GM21526 (cell line): ENCODE measurements at regions not wholly inside any gene's neighbourhood (a gene's known extent, or its start where the extent isn't known, plus 50 kb on each side); places are given as distances from the start of the nearest gene placed in this dataset.
"Not testable (repeated sequence)": the region's sequence is repeated elsewhere in the genome, so short reads cannot be mapped to it uniquely, and the experiment has no call there.

Experiments used
- ATAC-seq: cut with Tn5 transposase; IDR thresholded peaks from one replicate; pipeline ENCODE4 v1.9.1; 2021; ENCODE audit warnings: moderate library complexity; ENCODE audit not compliant: unreplicated experiment, low FRiP score

DNA sequence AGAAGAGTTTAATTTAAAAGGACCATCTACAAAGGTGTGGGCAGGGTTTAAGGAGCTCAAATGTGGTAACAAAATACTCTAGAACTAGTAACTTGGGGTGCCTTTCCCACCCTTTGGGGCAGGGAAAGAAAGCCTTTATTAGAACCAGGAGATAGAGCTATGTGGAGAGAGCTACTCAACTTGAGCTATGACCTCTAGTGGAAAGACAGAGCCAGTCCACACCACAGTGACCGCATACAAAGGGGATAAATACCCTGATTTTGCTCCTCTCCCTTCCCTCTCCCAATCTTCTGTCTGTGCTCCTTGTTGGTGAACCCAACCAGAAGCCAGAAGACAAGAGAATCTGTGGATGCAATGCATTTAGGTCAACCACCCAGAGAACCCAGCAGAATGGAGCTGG, 54.4 kb upstream of the JAK1 start:
- ATAC-seq, result no peak

- no peak for ATAC-seq
Measured at GRCh38 chr1:65021795-65022194, 55.4 kb upstream of the JAK1 start.

DNA sequence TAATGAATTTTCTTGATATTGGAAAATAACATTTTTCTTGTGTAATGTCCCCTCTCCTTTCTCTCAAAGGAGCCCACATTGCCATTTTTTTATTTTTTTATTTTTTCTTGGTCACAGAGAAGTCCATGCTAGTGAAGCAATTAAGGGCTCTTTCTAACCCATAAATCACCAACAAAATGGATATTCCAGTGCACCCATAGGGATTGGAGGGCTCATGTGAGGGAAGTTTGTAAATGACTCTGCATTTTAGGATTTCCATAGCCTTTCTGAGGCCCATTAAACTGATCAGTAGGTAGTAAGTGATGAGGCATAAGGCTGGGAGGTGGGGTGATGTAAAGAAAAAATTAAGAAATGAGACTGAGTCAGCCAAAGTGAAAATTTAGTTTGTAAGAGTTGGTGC, 55.9 kb upstream of the JAK1 start:
- ATAC-seq, result no peak

GRCh38 chr1:65025794-65026193, 59.4 kb upstream of the JAK1 start:
- no peak for ATAC-seq

DNA sequence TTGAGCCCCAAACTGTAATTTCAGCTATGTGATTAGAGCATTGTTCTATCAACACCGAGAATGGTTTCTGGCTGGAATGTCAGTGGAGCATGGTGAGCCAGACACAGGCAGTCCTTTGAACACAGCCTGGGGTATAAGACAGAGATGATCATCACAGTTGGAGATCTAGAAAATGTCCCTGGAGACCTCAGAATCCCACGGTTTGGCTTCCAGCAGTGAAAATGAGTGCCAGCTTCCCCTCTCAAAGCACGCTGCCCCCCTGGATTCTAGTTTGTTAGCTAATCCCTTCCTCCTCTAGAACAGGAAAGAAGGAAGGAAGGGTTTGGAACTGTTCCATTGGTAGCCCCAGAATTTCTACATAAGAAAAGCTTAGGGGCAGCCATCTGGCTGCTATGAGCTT, 59.9 kb upstream of the JAK1 start:
- ATAC-seq, result no peak

- ATAC-seq, result no peak
Measured at GRCh38 chr1:65027666-65028358, 61.5 kb upstream of the JAK1 start.

GRCh38 chr1:65029434-65029833, 63.1 kb upstream of the JAK1 start:
- ATAC-seq, result not testable (repeated sequence)

- ATAC-seq, result not testable (repeated sequence)
Measured at GRCh38 chr1:65034879-65035278, 68.5 kb upstream of the JAK1 start.

GRCh38 chr1:65036570-65037051, 70.3 kb upstream of the JAK1 start:
- no peak for ATAC-seq

DNA sequence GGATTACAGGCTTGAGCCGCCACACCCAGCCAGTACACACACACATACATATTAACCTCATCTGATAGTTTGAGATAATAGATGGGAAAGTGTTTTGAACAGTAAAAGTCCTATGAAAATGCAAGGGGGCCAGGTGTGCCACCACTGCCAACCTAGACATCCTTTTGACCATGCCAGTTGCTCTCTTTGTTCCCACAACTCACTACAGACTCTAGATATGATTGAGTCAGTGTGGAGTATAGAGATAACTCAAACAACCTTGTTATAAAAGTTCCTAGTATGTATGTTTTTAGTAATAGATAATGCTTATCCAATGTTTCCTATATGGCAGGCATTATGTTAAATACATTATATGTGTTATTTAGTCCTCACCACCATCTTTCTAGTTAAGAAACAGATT, 72.7 kb upstream of the JAK1 start:
- ATAC-seq, result no peak

- no peak for ATAC-seq
Measured at GRCh38 chr1:65039508-65039907, 73.2 kb upstream of the JAK1 start.

DNA sequence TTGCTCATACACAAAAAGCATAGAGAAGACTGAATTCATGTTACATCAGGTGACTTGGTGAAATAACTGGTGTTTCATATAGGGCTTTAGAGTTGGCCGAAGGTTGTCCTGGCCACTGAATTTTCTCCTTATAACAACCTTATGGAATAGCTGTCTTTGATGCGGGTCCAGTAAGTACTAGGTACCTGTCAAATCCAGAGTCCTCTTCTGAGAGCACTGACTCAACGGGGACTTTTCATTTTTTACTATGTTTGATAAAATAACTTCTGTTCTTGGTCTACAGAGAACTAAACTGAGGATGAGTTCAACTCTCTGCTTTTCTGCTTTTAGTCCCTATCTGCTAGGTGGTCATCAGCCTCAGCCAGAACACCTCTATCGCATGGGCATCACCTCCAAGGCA, 76.1 kb upstream of the JAK1 start:
- no peak for ATAC-seq

GRCh38 chr1:65044411-65044810, 78.1 kb upstream of the JAK1 start:
- no peak for ATAC-seq

DNA sequence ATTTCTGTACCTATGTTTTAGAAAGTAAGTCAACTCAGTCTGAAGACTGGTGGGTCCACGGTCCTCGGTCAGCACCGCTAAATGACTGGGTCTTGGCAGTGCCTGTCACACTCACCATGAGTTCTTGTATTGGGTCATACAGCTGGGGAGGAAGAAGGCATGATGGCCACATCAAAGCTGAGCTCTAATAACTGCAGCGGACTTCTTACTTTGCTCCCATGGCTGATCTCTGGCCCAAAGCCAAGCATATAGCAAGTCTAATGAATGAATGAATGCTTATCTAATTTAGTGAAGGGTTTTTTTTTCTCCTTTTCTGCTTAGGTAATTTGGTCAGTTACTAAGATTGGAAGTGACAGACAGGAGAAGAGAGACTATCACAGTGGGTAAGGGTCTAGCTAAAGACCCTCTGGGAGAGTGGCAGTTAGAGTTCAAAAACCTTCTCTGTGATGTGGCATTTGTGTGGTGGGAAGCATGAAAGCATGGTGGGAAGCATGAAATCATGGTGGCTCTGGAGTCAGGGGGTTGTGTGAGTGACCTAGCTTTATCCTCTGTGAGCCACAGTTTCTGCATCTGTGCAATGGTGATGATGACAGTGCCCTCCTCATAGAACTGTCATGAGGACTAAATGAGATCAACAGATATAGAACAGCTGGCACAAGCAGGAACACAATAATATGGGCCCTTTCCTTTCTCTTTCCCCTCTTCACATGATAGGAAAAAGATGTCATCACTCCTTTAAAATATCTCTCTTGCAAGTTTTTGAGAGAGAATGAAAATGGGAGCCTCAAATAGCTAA, 78.9 kb upstream of the JAK1 start:
- no peak for ATAC-seq

DNA sequence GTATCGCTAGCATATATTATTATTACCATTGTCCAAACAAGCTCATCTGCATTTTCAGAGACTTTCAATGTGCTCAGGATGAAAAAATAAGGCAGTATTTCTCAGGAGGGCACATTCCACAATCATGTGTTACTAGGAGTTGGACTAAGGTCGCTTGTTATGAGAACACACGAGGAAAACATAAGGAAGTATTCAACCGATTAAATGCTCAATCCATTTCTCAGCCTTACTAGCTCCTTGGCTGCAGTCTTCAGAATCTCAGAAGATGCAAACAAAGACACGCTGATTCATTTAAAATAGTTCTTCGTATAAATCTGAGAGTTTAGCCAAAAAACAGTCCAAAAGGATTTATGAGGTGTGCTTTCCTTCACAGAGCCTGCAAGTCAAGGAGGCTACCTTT, 82.0 kb upstream of the JAK1 start:
- ATAC-seq, result no peak

DNA sequence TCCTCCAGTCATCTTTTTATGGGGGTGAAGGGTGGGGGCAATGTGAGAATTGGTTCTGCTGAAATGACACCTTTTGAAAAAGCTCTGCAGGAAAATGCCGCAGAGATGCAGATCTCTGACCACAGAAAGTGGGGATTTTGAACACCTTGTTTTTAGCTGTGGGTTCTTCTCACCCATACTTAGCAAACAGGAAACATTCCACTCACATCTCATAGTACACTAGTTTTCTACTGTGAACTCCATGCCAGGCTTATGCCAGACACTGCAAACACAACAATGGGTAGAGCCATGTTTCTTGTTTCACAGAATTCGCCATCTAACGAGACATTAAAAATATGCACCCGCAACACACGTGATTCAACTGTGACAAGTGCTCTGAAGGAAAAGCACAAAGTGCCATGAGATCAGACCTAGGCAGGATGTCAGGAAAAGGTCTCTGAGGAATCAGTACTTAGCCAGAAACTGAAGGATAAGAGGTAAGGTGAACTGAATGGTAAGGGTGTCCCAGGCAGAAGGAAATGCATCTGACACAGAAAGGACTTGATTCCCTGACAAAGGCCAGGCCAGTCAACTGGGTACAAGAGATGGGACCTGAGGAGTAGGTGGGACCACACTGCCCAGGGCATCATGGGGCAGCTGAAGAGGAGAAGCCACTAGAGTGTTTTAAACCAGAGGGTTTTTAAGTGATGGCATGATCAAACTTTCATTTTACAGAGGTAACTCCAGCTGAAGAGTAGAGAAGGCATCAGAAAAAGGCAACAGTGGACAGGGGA, 83.8 kb upstream of the JAK1 start:
- ATAC-seq, result no peak

DNA sequence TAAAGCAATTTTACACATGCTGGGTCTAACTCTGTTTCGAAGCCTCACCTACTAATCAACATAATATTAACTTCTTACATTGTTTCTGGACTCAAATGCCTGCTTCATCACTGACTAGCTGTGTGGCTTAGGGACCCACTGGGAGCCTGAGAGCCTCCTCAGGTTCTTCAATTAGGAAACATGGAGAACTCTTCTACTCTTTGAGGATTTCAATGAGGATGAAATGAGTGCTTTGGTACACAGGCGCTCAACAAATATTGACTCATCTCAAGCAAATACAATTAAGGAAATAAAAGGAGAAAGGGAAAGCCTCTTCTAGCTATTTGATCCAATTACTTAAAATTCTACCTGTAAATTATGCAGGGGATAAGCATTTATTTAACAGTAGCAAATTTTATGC, 84.4 kb upstream of the JAK1 start:
- no peak for ATAC-seq

- ATAC-seq, result no peak
Measured at GRCh38 chr1:65054481-65054880, 88.1 kb upstream of the JAK1 start.

DNA sequence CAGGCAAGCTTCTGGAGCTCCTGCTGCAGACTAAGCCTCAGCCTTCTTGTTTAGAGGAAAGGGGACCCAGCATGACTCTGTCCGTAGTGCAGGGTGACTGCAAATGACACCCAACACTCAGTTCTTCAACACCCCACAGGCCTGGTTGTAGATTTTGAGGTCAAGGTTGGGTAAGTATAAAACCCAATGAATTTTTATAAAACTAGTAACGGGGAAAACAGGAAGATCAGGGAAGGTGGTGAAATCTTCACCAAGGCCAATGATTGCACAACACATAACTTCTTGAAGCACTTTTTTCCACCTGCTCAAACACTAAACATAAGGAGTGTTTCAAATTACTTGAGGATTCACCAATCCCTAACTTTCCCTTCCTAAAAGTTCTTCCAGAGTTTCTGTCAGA, 89.4 kb upstream of the JAK1 start:
- ATAC-seq, result no peak

DNA sequence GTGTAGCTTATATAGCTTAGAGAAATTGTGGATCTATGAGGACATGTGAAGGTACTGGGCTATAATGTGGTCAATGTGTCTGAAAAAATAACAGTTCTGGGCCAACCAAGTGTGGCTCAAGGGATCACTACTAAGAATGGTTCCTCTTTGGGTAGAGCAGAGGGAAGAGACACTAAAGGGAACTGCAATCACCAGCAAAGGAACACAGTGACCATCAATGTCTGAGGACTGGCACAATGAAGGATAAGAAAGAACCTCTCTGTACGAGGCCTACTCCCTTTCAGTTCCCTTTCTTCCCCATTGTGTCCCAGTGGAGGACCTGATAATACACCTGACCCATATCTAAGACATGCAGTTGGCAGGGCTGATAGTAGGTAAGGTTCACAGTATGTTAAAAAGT, 89.9 kb upstream of the JAK1 start:
- ATAC-seq, result no peak

GRCh38 chr1:65056866-65057265, 90.5 kb upstream of the JAK1 start:
- ATAC-seq, result no peak
